PFSK-1 (cell line): ENCODE measurements at regions not wholly inside any gene's neighbourhood (a gene's known extent, or its start where the extent isn't known, plus 50 kb on each side); places are given as distances from the start of the nearest gene placed in this dataset.

Experiments used
- FOXP2 ChIP-seq: optimal IDR thresholded peaks from 2 replicates; pipeline ENCODE3; 2011; ENCODE audit warnings: borderline replicate concordance, control low read depth, inconsistent platforms; ENCODE audit not compliant: insufficient read depth; ENCODE audit errors: extremely low read length, extremely low read depth
- POLR2AphosphoS5 ChIP-seq: IDR thresholded peaks from 2 replicates; pipeline ENCODE4 v1.6.1; 2012; ENCODE audit warnings: low read depth, mild to moderate bottlenecking, control low read depth, low read length, moderate library complexity
- REST ChIP-seq, 2 experiments: IDR thresholded peaks; 2 replicates each; pipeline versions ENCODE4 v1.6.1 to v1.8.0; 2011 to 2012; ENCODE audit warnings: low read depth in 2 of 2, low read length in 2 of 2, control low read depth in 1 of 2, inconsistent platforms in 1 of 2, mild to moderate bottlenecking in 1 of 2, moderate library complexity in 1 of 2; ENCODE audit not compliant: insufficient read depth in 1 of 2
- SIN3A ChIP-seq: IDR thresholded peaks from 2 replicates; pipeline ENCODE4 v1.6.1; 2012; ENCODE audit warnings: mild to moderate bottlenecking, low read length, moderate library complexity, borderline replicate concordance; ENCODE audit not compliant: insufficient read depth
- TAF1 ChIP-seq: IDR thresholded peaks from 2 replicates; pipeline ENCODE4 v1.6.1; 2012; ENCODE audit warnings: low read length, control low read depth, borderline replicate concordance; ENCODE audit not compliant: insufficient read depth

DNA sequence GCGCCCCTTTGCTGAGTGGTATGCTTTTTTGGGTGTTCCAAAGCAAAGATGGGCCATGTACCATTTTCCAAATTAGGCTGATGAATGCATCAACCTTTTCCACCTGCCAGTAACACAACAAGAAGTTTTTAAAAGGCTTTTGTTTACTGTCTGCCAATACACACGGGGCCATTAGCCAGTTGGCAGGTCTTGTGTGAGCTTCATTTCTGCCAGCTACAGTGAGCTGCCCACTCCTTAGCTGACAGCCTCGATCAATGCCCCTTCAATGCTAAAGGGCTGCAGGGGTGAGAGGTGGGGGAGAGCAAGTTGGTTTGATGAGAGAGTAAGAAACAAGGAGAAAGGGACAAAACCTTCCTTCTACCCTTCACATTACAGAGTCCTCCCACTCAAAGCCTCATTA lies 128.7 kb downstream of the C5orf15 start:
- no peak for TF ChIP-seq POLR2AphosphoS5
- TF ChIP-seq FOXP2, result no peak

- TF ChIP-seq FOXP2 (no peak), SIN3A (no peak), TAF1 (no peak), REST (IDR thresholded peaks at IDR 0.05; ENCODE audit: insufficient read depth in 1 of 2, low read depth in 2 of 2, low read length in 2 of 2) (no peak), POLR2AphosphoS5 (no peak)
Observed at GRCh38 chr5:133839090-133839489, 129.3 kb downstream of the C5orf15 start.

DNA sequence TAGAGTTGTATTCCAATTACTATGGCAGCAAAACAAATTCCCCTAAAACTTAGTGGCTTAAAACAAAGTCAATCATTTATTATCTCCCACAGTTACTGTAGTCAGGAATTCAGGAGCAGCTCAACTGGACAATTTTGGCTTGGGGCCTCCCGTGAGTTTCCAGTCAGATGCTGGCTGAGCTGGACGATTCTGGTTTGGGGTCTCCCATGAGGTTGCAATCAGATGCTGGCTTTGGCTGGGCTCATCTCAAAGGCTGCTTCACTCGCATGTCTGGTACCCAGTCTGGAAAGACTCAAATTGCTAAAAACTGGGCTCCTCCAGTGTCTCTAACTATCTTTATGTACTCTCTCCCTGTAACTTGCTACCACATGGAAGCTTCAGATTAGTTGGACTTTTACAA lies 130.1 kb downstream of the C5orf15 start:
- no peak for TF ChIP-seq FOXP2
- no peak for TF ChIP-seq SIN3A
- no peak for TF ChIP-seq POLR2AphosphoS5
- no peak for TF ChIP-seq REST (IDR thresholded peaks at IDR 0.05; ENCODE audit: insufficient read depth in 1 of 2, low read depth in 2 of 2, low read length in 2 of 2)
- no peak for TF ChIP-seq TAF1

DNA sequence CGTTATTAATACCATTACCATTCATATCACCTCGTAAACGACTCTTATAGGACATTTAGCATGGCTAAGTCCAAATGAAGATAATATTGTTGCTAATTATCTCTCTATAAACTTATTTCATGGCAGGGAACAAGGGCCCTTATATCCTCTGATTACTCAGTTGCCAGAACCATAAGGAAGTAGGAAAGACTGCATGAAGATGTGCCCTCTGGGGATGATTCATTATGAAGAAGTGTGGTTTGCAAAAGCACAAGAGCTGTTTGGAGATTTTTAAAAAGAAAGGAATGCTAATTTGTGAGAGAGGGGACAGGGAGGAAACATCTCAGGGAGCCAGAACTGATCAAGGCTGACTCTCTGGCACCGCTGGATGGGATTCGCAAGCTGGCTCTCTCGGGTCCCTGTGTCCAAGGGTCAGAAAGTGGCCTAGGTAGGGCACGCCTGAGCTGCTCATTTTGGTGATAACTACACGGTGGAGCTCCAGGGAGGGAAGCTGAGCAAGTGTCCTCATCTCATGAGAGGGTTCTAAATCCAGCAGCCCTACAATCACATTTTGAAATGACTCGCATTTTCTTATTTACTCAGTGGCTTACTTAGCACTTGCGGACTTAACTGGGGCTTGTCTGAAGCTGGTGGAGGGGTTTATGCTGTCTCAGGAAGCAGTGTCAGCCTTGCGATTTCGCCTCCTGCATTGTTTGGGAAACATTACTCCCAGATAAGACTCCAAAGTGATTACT lies 136.8 kb downstream of the C5orf15 start:
- TF ChIP-seq REST (IDR thresholded peaks at IDR 0.05; ENCODE audit: insufficient read depth in 1 of 2, low read depth in 2 of 2, low read length in 2 of 2) (no peak), POLR2AphosphoS5 (no peak), FOXP2 (no peak), TAF1 (no peak), SIN3A (no peak)

DNA sequence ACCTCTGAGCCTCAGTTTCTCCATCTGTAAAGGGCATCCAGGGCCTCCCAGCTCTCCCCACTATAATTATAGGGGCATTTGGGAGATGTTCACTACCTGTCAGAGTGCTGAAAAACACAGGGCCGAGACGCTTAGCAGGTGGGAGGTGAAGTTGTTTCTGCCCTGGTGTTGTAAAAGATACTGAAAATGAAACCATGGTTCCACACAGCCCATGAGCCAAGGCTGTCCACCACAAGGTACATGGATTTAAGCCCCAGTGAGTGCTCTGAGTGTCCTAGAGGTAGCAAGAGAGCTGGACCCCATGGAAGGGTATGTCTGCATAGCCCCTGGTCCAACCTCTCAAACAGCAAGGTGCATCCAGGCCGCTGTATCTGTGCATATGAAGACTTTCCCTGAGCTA lies 137.5 kb downstream of the C5orf15 start:
- TF ChIP-seq SIN3A, result no peak
- TF ChIP-seq TAF1, result no peak
- no peak for TF ChIP-seq FOXP2
- TF ChIP-seq POLR2AphosphoS5, result no peak
- no peak for TF ChIP-seq REST (IDR thresholded peaks at IDR 0.05; ENCODE audit: insufficient read depth in 1 of 2, low read depth in 2 of 2, low read length in 2 of 2)
